HG02938 (cell line): ENCODE measurements at regions not wholly inside any gene's neighbourhood (a gene's known extent, or its start where the extent isn't known, plus 50 kb on each side); places are given as distances from the start of the nearest gene placed in this dataset.
A peak's percentile ranks its signal among the peaks of the same experiment; 100 is the strongest.
"Not testable (repeated sequence)": the region's sequence is repeated elsewhere in the genome, so short reads cannot be mapped to it uniquely, and the experiment has no call there.

ENCODE experiments used
- ATAC-seq: cut with Tn5 transposase; IDR thresholded peaks from one replicate; pipeline ENCODE4 v1.9.1; 2021; ENCODE audit warnings: mild to moderate bottlenecking, moderate library complexity; ENCODE audit not compliant: unreplicated experiment

DNA sequence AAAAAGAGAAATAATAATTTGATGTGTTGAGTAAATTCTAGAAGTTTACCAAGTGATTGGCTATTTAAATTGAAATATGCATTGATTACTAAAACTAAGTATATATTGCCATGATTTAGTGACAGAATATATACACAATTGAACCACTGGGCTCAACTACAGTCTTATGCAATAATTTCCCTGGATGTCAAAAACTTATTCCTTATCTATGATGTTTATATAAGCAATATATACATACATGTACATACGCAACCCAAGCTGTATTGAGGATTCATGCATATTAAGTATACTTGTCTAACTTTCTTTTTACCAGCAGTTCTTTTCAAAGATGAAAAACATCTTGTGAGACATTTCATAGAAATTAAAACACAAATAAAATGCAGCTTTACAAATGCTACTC lies 165.8 kb downstream of the ZIC4 start:
- no peak for ATAC-seq

DNA sequence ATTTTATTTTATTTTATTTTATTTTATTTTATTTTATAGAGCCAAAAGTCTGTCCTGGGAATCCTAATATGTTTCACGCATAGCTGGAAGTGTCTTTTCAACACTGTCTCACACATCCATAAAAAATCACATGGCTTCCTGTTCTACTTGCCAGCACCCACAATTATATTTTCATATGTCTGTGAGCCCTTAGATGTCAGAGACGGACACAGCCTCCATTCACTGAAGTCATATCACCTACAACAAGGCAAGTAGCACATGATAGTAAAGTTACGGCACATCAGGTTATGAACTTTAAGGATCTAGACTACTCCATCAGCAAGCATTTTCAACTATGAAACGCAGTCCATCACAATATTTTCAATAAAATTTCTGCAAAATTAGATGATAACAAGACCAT lies 168.4 kb downstream of the ZIC4 start:
- ATAC-seq: no peak

DNA sequence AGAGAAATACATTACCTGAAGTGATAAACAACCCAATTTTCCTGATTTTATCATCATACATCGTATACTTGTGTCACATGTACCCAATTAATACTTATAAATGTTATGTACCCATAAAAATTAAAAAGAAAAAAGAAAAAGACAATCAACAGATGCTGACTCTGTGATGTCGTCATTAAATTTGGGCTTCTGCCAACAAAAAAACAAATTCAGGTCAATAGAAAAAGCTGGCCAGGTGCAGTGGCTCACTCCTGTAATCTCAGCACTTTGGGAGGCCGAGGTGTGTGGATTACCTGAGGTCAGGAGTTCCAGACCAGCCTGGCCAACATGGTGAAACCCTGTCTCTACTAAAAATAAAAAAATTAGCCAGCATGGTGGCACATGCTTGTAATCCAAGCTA lies 174.4 kb downstream of the ZIC4 start:
- not testable (repeated sequence) for ATAC-seq

DNA sequence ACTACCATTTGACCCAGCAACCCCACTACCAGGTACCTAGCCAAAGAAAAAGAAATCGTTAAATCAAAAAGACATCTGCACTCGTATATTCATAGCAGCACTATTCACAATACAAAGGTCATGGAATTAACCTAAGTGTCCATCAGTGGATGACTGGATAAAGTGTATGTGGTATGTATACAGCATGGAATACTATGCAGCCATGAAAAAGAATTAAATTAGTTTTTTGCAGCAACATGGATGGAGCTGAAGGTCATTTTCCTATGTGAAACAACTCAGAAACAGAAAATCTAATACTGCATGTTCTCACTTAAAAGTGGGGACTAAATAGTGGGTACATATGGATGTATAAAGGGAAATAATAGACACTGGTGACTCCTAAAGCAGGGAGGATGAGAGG lies 175.2 kb downstream of the ZIC4 start:
- ATAC-seq: no peak

DNA sequence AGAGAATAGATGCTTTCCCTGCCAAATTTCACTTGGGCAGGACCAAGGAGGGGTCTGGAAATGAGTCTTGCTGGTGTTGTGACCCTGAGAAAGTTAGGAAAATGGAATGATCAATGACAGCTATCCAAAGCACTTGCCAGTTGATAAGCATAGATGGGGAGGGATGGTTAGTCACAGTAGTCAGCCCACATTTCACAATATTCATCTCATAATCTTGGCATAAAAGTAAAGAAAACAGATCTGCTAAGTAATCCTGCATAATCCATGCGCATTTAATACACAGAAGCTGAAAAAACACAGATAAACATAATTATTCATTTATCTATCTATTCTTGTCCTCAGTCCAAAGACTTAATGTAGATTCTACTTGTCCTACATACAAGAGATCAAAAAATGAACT lies 184.1 kb downstream of the ZIC4 start:
- no peak for ATAC-seq

DNA sequence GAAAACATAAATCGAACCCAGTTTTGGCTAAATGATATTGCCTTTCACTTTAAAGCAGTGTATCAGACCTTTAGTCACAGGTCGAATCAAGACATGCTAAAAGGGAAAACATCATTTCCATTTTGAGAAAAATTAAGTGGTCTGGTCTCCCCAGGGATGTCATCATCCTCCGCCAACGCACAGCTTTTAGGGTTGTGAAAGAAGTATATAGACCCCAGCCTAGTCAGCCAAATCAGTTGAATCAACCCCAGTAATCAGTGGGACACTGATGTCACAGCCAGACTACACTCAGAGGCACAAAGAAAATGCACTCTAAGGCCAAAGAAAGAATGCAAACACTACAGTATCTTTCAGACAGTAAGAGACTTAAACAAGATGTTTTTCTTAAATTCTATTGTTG lies 187.4 kb downstream of the ZIC4 start:
- ATAC-seq: no peak

DNA sequence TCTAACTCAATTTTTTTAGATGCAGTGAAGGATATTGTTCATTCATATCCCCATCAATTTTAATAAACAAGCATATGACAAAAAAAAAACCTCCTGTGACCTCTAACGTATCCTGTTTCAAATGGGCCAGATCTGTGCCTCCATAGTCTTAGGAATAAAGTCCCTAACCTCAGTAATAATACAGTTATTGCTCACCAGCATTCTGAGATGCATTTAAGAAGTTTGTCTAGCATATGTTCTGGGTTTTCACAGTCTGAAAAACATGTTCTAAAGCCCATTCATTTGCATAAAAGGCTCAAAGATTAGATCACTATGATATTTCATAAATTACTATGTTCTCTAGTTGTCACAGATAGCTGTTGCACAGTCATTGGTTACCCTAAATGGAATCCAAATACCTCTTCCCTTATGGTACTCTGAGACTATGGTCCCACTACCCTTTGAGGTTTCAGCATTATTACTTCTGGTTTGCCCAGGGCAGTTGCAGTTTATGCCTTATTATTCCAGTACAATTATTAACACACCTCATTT lies 190.1 kb downstream of the ZIC4 start:
- peak; percentile 58 for ATAC-seq

DNA sequence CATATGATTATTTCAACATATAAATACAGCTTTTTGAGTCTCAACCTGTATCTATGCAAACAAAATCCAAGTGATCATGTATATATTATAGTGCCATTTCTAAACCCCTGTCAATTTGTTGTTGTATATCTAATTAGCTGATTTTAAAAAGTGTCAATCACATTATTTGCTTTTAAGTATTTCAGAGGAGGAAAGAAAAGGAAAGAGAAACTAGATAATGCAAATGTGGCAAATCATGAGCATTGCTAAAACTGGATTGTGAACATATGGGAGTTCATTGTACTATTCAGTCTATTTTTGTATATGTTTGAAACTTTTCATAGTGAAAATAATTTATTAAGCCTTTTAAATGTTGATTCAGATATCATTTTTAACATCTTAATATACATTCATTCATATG lies 190.7 kb downstream of the ZIC4 start:
- peak; percentile 56 for ATAC-seq

DNA sequence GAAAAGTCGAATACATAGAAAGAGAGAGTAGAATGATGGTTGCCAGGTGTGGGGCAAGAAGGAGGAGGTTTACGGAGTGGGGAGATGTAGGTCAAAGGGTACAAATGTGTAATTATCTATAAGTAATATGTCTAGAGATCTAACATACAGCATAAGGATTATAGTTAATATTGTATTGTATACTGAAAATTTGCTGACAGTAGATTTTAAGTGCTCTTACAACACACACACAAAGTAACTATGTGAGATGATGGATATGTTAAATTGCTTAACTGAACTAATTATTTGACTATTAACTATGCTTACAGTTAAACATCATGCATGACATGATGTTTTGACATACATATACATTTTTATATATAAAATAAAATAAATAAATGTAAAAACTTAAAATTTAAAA lies 192.7 kb downstream of the ZIC4 start:
- ATAC-seq: no peak

DNA sequence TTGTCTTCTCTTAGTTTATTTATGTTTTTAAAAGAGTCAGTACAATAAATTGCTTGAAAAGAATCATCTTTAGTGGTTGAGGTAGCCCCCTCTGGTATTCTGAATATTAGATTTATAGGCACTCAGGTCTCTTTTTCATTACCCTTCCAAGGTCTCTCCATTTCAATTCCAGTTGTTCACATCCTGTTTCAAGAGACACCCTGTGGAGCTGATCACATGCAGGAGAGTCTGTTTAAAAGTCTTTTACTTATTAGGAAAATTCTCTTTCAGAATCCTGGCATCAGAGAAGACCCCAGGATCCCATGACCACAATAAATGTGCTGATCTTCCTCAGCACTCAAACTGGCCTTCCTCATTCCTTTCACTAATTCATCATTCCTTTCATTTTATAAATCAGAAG lies 195.7 kb downstream of the ZIC4 start:
- ATAC-seq: no peak

DNA sequence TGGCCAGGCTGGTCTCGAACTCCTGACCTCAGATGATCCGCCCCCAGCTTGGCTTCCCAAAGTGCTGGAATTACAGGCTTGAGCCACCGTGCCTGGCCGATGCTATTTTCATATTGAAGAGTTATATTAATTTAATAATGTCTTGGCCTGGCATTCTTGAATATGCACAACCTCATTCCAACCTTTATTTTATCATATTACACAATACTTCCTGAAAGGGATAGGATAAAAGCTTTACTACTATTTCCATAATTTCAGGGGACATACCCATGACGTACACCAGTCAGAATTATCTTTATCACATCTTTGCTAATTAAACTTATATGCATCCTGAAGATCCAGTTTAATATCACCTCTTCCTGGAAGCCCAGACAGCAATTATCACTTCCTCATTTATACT lies 205.3 kb downstream of the ZIC4 start:
- ATAC-seq: no peak

DNA sequence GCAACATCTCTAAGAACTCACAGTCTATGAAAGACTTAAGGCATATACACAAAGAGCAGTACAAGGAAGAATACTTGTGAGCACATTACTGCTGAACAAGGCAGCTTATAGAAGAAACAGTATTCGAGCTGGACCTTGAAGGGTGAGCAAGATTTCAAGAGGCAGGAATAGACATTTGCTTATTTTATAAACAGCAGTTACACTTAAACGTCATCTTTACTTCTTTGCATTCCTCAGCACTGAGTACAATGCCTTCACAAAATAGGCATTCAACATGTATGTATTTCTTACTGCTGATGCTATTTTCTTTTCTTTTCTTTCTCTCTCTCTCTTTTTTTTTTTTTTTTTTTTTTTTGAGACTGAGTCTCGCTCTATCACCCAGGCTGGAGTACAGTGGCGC lies 205.8 kb downstream of the ZIC4 start:
- no peak for ATAC-seq

DNA sequence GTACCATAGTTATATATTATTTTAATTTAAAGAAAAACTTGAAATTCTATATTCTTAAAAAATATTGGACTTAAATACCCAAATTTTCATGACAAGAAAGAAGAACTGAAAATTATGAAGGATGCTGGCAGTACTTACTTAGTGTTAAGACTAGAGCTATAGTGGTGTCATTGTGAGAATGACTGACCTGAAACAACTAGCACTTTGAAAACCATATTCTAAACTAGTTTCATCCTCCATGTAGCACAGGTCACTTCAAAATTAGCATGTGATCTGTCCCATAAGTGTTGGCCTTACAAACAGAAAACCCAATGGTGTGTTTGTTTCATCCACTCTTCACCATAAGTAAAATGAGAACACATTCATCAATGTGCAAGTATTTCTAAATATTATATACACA lies 208.6 kb downstream of the ZIC4 start:
- peak; percentile 64 for ATAC-seq

DNA sequence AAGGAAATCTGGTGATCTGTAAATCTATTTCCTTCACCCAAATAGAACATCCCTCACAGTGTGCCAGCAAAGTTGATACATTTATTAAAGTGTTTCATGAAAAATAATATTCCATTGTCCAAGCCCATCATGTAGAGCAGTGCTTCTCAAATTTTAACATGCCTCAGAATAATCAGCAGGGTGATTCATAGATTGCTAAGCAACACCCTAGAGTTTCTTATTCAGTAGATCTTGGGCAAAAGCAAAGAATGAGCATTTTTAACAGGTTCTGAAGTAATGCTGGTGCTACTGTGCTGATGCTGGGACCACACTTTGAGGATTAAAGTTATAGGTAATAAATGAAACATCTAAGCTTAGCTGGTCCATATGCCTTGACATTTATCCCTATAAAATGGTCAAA lies 210.5 kb downstream of the ZIC4 start:
- no peak for ATAC-seq

DNA sequence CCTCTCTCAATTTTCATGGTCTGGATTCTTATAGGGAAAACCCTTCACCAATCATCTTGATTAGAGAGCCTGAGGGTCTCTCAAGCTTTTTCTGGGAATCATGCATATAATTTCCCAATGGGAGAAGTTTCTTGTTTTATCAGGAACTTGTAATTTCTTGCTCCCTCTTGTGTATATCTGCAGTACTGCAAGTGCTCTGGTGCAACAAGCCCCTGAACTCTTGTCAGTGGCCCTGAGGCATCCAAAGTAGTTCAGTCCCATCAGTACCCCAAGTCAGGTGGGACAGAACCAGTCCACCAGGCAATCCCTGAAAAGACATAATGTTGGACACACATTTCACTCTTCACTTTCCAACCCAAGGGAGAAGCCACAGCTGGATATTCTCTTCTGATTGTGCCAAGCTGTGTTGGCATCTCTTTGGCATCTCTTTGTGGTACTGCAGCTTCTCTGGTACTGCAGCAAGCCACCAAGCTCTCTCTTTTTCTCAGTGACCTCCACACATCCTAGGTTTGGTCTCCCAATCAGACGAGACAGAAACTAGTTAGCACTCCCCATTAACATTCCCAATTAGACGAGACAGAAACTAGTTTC lies 214.5 kb downstream of the ZIC4 start:
- peak; percentile 71 for ATAC-seq

DNA sequence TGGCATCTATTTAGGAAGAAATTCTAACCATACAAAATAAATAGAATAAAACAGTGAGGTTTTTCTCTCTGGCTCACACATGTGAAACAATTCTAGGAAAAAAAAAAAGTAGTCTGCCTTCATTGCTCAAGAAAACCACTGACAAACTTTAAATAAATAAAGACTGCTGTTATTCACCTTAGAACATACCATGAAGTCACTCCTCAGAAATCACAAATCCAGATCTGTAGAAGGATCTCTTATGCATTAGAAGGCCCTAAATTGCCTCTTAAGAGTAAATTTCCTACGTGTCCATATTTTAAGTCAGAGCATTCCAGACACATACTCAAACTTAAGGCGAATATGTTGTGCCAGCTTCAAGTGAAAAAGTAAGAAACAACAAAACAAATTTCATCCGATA lies 217.3 kb downstream of the ZIC4 start:
- ATAC-seq: no peak

DNA sequence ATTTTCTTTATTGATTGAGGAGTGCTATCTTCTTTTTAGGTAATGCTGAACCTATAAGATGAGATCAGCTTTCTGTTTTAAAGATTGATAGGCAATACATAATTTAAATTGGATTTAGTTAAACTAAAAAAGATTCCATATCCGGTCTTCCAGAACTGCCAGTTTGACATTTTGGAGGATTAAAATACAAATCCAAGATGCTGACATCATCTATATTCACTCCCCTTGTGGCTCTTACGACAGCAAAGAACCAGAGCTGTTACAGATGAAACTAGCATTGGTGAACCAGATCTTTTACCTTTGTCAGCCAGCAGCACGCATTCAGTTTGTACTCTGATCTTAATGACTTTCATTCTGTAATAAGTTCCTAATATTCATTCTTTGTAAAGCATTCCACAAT lies 218.7 kb downstream of the ZIC4 start:
- no peak for ATAC-seq

DNA sequence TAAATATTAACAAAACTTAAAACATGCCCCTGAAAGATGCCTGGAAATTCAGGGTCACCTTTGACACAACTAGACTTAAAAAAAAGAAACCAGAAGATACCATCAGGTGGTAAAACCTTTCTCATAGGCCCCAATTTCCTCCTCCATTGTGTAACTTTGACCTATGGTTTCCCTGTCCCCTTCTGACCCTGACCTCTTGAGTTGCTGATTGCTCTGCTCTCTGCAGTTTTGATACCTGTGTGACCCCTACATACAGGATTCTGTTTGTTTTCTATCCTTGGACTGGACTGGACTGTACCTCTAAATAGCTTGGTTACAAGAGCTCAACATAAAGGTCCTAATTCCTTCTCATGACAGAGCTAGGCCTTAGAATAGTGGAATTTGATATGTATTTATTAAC lies 220.6 kb downstream of the ZIC4 start:
- ATAC-seq: no peak

DNA sequence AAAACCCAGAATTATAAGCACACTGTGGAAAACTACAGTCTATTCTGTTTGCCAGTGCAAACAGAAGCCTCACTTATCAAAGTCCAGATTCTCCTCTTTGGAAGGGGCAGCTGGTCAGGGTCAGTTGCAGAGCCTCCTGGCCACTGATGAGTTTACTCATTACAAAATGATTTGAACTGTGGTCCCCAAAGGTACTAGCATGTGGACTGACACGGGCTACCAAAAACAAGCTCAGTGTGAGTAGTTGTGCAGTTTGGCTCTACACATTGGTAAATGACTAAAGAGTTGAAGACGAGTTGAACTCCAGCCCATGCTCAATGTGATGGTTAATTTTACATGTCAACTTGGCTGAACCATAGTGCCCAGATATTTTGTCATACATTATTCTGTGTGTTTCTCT lies 221.5 kb downstream of the ZIC4 start:
- ATAC-seq: no peak

DNA sequence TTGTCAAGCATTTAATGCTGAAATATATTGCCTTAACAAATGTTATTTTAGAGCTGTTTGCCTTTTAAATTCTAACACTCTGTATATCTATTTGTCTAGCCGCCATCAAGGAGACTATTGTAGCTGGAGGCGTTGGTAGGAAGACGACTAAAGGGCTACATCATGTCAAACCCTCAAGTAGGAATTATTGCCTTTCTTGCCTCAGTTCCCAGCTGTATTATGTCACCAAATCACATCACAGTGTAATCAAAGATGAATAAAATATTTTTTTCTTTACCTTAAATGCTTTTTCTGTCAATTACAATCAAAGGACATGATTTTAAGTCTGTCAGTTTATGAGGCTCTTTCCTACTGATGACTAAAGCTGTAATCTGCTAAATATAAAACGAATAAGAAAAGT lies 233.1 kb downstream of the ZIC4 start:
- ATAC-seq: no peak

DNA sequence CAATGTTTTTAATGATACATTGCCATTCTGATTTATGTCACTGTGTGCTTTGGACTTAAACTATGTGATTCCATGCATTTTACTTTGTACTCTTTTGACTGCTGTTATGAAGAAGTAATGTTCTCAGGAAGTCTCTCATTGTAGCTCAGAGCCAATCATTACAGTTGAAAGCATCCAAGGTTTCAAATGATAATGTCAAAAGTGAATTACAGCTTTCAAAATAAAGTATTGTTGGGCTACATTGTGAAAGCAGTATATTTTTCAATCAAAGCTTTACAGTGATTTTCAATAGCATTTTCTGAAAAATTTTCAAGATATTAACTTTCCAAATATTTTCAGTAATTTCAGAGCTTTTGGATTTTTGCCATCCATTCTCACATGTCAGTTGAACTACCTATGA lies 243.6 kb downstream of the ZIC4 start:
- ATAC-seq: no peak

DNA sequence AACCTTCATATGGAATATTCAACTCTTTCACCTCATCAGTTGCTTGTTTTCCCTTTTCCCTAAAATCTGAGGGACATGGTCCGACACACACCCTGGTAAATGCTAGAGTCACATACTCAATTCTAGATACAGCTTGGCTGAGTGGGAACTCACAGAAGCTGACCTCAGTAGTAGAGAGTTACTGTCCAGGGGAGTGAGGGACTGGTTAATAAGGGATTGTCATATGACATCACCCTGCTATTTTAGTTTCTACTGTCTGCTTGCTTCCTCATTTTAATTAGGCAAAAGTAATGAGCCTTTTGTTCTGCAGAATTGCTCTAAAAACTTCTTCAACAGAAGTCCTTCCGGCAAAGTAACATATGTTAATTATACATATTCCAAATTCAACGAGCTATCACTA lies 244.5 kb downstream of the ZIC4 start:
- no peak for ATAC-seq

DNA sequence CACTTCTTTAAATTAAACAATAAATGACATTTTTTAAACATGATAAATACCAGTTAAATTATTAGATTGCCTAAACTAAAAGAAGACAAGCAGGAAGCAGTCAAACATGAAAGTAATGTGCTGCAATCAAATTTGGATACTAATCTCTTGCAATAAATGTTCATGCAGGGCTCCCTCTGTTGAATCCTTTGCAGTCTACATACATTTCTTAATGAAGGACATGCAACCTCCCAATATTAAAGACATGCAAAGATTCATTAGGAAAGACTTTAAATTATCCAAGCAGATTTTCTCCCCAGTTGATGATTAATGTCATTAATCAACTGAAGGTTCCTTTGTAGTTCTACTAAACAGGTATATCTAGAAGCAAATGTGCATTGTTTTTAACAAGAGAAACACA lies 245.4 kb downstream of the ZIC4 start:
- ATAC-seq: no peak
